ENCODE measurements at regions not wholly inside any gene's neighbourhood (a gene's known extent, or its start where the extent isn't known, plus 50 kb on each side); places are given as distances from the start of the nearest gene placed in this dataset.

GRCh38 chr10:124225029-124225466 lies 131.7 kb upstream of the CHST15 start:
- TF ChIP-seq, protein P1, sequence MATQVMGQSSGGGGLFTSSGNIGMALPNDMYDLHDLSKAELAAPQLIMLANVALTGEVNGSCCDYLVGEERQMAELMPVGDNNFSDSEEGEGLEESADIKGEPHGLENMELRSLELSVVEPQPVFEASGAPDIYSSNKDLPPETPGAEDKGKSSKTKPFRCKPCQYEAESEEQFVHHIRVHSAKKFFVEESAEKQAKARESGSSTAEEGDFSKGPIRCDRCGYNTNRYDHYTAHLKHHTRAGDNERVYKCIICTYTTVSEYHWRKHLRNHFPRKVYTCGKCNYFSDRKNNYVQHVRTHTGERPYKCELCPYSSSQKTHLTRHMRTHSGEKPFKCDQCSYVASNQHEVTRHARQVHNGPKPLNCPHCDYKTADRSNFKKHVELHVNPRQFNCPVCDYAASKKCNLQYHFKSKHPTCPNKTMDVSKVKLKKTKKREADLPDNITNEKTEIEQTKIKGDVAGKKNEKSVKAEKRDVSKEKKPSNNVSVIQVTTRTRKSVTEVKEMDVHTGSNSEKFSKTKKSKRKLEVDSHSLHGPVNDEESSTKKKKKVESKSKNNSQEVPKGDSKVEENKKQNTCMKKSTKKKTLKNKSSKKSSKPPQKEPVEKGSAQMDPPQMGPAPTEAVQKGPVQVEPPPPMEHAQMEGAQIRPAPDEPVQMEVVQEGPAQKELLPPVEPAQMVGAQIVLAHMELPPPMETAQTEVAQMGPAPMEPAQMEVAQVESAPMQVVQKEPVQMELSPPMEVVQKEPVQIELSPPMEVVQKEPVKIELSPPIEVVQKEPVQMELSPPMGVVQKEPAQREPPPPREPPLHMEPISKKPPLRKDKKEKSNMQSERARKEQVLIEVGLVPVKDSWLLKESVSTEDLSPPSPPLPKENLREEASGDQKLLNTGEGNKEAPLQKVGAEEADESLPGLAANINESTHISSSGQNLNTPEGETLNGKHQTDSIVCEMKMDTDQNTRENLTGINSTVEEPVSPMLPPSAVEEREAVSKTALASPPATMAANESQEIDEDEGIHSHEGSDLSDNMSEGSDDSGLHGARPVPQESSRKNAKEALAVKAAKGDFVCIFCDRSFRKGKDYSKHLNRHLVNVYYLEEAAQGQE (IDR thresholded peaks at IDR 0.05; ENCODE audit: unreplicated experiment) = no peak
- TF ChIP-seq JUNB (IDR thresholded peaks at IDR 0.05; ENCODE audit: unreplicated experiment) = no peak
- TF ChIP-seq, protein P2, sequence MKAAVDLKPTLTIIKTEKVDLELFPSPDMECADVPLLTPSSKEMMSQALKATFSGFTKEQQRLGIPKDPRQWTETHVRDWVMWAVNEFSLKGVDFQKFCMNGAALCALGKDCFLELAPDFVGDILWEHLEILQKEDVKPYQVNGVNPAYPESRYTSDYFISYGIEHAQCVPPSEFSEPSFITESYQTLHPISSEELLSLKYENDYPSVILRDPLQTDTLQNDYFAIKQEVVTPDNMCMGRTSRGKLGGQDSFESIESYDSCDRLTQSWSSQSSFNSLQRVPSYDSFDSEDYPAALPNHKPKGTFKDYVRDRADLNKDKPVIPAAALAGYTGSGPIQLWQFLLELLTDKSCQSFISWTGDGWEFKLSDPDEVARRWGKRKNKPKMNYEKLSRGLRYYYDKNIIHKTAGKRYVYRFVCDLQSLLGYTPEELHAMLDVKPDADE (IDR thresholded peaks at IDR 0.05) = no peak
- no peak for TF ChIP-seq ZNF114 (CRISPR knock-in tag; IDR thresholded peaks at IDR 0.05)
- TF ChIP-seq, protein P3, sequence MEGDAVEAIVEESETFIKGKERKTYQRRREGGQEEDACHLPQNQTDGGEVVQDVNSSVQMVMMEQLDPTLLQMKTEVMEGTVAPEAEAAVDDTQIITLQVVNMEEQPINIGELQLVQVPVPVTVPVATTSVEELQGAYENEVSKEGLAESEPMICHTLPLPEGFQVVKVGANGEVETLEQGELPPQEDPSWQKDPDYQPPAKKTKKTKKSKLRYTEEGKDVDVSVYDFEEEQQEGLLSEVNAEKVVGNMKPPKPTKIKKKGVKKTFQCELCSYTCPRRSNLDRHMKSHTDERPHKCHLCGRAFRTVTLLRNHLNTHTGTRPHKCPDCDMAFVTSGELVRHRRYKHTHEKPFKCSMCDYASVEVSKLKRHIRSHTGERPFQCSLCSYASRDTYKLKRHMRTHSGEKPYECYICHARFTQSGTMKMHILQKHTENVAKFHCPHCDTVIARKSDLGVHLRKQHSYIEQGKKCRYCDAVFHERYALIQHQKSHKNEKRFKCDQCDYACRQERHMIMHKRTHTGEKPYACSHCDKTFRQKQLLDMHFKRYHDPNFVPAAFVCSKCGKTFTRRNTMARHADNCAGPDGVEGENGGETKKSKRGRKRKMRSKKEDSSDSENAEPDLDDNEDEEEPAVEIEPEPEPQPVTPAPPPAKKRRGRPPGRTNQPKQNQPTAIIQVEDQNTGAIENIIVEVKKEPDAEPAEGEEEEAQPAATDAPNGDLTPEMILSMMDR (conservative IDR thresholded peaks at IDR 0.05; ENCODE audit: low read depth in 2 of 2) = no peak
- TF ChIP-seq EZH2 (IDR thresholded peaks at IDR 0.05; ENCODE audit: low read depth, unreplicated experiment) = no peak
- no peak for TF ChIP-seq ZNF331 (CRISPR knock-in tag; IDR thresholded peaks at IDR 0.05; ENCODE audit: low read depth)
- TF ChIP-seq ZNF462 (CRISPR knock-in tag; IDR thresholded peaks at IDR 0.05) = no peak
- no peak for TF ChIP-seq CREB1 (CRISPR knock-in tag; IDR thresholded peaks at IDR 0.05; ENCODE audit: low read depth)
- TF ChIP-seq EZH2phosphoT487 (IDR thresholded peaks at IDR 0.05; ENCODE audit: unreplicated experiment) = no peak
- TF ChIP-seq NANOG (IDR thresholded peaks at IDR 0.05; ENCODE audit: borderline replicate concordance) = no peak
- no peak for TF ChIP-seq STAT1 (IDR thresholded peaks at IDR 0.05; ENCODE audit: unreplicated experiment)
- TF ChIP-seq POLR2AphosphoS5 (IDR thresholded peaks at IDR 0.05; ENCODE audit: low read depth) = no peak
- Mint-ChIP-seq H3K4me3 (no peak overlapping the region), H3K27me3 (ENCODE audit: insufficient read depth, low read depth, poor library complexity) (peaks cover 14% of the 10 kb centered on the region), H3K4me1 (peaks cover 14% of the 10 kb centered on the region), H3K27ac (no peak overlapping the region), H3K36me3 (ENCODE audit: low read depth) (peaks cover 5% of the 10 kb centered on the region; the same call in 1 of the 3 replicates), H3K9me3 (peaks cover 41% of the 10 kb centered on the region)
- ATAC-seq = no peak
- H2AFZ ChIP-seq = no peak overlapping the region
- H3K4me2 ChIP-seq = no peak overlapping the region
- H3K79me2 ChIP-seq (replicated peaks; ENCODE audit: insufficient read depth) = no peaks in the 10 kb centered on the region
- H3K36me3 ChIP-seq (ENCODE audit: insufficient read depth) = no peaks in the 10 kb centered on the region
- H3F3A ChIP-seq (replicated peaks; ENCODE audit: low read depth) = 0 out of 2 replicates have a peak, but pooled peaks cover 4% of the 10 kb centered on the region
- no peaks in the 10 kb centered on the region for H3K27me3 ChIP-seq (ENCODE audit: insufficient read depth)
- H3K9me2 ChIP-seq (ENCODE audit: insufficient read depth) = 0 out of 2 replicates have a peak, but pooled peaks cover 3% of the 10 kb centered on the region
- no peak overlapping the region for H3K27ac ChIP-seq (ENCODE audit: low read depth)
- DNase-seq (ENCODE audit: low spot score) = no peak
- H4K20me1 ChIP-seq (replicated peaks; ENCODE audit: insufficient read depth) = no peaks in the 10 kb centered on the region
- peaks cover 13% of the 10 kb centered on the region for H3K4me1 ChIP-seq (ENCODE audit: insufficient read depth)
- H3K4me3 ChIP-seq = no peak overlapping the region
